ENCODE measurements at regions not wholly inside any gene's neighbourhood (a gene's known extent, or its start where the extent isn't known, plus 50 kb on each side); places are given as distances from the start of the nearest gene placed in this dataset.
"Not testable (repeated sequence)": the region's sequence is repeated elsewhere in the genome, so short reads cannot be mapped to it uniquely, and the experiment has no call there.

DNA sequence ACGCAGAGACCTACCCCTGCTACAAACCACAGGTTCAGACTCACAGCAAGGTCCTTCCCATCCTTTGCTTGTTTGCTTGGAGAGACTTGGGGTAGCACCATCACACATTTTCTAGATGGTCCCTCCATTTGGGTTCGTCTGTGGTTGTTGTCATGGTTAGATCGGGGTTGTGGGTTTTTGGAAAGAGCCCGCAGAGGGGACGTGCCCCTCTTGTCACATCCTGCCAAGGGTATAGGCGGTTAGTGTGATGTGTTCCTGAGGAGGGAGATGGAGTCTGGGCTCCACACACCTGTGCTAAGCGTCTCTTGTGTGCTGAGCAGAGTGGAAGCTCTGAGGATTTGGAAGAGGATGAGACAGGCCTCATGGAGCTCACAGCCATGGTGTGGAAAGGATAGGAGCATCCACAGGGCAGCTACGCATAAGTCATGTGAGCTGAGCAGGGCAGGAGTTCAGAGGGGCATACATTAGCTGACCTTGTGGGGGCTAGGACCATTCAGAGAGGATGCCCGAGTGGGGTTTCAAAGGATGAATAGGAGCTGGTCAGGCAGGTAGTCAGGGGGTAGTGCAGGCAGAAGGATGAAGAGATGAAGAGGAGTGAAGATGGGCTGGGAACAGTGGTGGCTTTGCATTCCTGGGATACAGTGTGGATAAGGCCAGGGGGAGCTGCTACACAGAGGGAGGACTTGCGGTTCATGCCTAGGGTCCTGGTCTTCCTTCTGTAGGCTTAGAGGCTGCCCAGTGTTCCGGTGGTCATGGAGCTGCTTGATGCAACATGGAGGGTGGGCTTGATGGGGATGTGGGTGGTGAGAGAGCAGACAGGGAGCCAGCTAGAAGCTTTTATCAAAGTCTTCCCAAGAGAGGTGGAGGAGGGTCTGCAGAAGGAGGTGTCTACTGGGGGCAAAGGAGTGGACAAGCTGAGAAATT lies 62.9 kb downstream of the ACKR3 start:
- no peak for DNase-seq (ENCODE audit: low read depth)

DNA sequence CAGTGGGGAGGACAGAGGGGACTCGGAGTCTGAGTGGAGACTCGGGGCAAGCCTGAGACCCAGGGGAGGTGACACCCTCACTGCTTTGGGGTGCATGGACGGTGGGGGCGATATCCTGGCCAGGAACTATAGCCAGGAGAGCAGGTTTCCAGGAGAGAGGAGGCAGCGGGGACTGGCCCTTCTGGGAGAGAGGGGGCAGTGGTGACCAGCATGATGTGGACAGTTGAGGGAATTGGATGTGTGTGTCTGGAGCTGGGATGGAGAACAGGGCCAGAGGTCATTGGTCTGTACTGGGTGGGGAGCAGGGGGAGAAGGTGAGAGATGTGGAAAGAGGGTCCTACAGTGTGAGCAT lies 63.6 kb downstream of the ACKR3 start:
- DNase-seq (ENCODE audit: low read depth), result no peak

DNA sequence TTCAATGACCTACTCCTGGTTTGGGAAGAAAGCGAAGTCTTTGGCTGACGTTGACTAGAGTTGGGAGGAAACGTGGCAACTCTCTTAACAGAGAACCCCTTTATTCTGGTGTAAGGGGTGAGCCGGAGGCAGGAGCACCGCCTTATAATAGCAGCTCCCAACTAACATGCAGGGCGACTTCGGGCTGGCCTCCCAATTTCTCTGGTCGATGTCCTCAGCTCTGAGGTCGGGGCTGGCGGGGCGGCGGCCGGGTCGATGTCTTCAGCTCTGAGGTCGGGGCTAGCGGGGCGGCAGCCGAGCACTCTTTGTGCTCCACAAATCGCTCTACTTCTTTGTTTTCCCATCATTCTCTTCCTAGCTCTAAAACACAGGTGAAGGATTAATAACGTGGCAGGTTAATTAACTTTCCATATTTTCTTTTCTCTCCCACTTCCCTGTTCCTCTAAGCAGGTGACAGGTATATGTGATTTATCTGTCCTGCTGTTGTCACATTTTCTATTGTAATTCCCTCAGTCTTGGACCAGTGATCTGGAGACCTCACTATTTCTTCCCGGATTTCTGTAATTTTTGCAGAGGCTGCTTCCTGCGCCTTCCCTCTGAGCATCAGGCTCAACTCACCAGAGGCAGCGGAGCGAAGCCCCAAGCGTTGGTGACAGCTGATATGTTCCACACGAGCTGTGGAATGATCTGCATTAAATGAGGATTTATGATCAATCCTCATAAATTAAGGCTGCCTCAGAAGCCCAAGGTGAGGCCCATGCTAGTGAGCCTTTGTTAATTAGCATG lies 64.3 kb downstream of the ACKR3 start:
- no peak for DNase-seq (ENCODE audit: low read depth)

DNA sequence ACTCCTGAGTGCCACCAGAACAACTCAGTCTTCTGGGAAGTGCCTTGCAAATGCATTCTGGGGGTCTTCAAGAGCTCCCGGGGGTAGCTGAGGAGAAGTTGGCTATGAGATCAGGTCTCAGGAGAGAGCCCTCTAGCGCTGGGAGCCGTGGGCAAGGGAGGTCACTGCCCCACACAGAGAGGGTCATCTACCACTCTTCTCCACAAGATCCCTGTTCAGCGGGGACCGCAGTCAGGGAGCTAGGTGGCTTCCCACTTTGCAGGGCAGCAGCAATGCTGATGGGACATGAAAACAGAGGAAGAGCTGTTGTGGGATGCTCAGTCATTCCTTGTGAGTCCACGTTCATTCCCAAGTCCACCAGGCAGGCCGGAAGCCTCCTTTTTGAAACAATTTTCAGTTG lies 66.6 kb downstream of the ACKR3 start:
- DNase-seq (ENCODE audit: low read depth), result no peak

DNA sequence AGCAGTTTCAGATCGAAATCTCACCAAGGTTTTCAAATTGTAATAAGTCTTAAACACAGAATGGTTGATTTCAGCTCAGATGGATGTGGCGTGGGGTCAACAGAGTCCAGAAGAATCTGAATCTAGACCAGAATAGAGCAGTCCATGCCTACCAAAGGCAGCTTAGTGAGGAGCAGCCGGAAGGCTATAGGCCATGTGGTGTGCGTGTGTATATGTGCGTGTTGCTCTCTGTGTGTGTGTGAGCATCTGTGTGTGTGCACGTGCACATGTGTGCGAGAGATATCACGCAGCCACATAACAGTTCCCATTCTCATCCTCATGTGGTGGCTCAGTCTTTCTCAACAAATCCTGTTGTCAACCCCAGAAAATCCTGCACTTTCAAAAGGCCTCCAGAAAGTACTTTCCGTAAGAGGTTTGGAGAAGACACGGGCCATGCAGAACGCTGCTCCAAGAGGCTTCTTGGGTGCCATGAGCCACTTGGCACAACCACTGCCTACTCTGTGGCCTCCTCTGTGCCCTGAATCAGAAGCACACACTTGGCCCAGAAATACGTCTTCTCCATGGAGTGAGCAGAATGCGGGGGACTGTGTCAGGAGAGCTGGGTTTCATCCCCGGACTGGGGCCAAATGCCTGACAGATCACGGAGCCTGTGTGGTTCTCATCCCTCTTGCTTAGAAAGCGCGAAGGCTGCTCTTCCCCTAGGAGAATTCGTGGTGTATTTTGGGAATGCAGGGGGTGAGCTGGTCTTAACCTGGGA lies 67.3 kb downstream of the ACKR3 start:
- DNase-seq (ENCODE audit: low read depth), result no peak

DNA sequence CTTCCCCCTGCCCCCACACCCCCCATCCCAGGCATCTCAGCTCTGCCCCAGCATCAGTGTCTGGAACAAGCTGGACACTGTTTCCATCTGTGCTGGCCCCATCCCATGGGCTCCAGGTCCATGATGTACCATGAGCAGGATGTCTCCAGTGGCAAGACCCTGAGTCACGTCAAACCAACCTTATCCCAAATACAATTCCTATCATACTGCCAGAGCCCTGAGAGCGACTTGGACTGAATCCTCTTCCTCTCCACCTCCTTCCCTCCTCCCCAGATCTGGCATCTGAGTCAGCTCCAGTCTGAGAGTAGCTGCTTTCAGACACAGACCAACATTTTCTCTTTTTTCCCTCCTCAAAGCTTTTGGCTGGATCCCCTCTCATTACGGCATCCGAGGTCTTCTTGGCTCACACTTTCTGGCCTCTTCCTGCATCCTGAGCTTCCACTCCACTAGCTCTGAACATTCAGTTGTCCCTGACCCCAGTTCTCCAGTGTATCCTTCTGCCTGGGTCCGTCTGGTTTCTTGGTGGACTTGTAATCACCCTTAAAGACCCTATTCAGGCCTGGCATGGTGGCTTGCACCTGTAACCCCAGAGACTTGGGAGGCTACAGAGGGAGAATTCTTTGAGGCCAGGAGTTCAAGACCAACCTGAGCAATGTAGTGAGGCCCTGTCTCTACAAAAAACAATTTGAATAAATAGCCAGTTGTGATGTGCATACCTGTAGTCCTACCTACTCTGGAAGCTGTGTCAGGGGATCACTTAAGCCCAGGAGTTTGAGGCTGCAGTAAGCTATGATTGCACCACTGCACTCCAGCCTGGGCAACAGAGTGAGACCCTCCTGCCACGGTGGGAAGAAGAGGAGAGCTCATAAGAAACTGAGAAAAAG lies 68.3 kb downstream of the ACKR3 start:
- DNase-seq (ENCODE audit: low read depth), result no peak

DNA sequence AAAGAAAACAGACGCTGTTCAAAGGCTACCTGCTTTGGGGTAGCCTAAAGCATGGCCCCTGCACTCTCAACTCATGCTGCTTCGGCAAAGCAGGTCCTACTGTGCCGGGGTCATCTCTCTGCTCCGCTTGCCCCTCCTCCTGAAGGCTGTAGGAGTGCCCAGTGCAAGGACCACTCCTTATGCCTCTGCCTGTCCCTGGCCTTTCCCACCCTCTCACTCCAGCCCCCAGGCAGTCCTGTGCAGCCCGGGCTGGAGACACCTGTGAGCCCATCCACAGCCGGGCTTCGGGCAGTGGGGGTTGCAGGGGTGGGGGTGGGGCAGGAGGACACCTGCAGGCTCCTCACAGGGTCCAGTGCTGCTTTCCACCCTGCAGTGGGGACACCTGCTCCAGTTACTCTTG lies 69.1 kb downstream of the ACKR3 start:
- DNase-seq (ENCODE audit: low read depth), result no peak

DNA sequence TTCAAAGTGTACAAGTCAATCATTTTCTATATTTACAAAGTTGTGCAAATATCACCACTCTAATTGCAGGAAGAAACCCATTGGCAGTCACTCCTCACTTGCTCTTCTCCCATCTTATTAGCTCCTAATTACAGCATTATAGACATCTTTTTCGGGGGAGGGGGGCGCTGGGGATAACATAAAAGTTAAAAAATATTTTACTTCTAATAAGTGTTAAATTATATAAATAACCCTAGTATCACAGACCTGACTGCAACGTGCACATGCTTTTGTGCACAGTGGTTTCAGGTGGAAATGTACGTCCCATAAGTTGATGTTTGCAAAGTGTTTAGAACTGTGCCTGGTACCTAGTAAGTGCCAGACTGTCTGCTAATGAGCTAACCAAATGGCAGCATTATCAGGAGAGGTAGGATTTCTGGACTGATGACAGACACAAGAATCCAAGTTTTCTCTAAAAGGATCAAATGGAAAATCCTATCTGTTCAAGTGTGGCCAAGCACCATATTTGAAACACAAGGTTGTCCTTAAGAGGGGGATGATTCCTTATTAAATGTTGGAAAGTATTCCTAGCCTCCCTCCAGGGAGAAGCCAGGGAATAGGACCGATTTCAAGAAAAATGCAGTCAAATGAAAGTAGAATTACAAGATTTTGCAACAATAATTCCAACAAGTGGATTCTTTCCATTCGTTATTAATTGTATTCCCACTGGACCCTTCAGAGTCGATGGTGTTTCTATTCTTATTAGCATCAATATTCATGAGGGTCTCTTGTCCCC lies 70.0 kb downstream of the ACKR3 start:
- DNase-seq (ENCODE audit: low read depth), result no peak

DNA sequence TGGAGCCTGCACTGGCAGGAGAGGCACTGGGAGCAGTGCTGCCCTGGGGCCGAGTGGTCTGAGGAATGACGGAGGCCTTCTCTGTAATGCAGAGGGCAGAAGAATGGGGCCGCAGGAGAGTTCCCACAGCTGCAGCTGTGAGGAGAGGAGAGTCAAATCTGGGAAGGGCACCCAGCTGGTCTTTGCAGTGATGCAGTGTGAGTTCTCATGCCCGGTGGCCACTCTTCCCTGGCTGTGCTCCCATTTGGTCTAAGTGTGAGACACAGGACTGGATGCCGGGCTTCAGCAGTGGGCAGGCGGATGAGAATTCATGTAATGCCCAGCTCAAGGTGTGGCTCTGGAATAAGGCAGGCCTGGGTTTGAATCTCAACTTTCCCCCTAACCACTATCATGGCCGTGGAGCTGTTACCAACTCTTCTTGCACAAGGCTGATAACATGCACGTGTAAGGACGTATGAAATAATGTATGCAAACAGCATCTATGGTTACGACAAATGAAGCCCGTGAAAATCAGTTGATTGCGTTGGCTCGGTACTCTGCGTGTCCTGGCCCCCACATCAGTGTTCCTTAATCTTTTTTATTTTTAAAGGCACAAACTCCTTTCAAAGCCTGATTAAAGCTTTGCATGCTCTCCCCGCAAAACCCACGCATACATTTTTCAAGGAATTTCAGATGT lies 71.6 kb downstream of the ACKR3 start:
- no peak for DNase-seq (ENCODE audit: low read depth)

DNA sequence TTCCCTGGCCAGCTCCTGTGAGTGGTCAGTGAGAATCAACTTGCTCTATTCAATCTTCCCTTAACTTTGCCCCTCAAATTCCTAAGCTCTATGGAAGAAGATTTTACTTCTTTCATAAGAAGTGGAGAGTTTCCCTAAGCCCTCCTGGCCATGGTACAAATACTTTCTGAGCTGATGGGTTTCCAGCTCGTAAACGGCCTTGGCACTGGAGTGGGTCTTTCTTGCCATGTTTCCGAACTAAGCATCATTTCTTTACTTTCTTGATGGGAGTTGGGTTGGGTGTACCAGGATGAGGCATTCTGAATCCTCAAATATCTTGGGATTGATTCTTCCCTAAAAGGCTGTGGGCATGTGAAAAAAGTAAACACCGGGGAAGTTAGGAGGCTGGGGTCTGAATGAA lies 72.5 kb downstream of the ACKR3 start:
- no peak for DNase-seq (ENCODE audit: low read depth)

DNA sequence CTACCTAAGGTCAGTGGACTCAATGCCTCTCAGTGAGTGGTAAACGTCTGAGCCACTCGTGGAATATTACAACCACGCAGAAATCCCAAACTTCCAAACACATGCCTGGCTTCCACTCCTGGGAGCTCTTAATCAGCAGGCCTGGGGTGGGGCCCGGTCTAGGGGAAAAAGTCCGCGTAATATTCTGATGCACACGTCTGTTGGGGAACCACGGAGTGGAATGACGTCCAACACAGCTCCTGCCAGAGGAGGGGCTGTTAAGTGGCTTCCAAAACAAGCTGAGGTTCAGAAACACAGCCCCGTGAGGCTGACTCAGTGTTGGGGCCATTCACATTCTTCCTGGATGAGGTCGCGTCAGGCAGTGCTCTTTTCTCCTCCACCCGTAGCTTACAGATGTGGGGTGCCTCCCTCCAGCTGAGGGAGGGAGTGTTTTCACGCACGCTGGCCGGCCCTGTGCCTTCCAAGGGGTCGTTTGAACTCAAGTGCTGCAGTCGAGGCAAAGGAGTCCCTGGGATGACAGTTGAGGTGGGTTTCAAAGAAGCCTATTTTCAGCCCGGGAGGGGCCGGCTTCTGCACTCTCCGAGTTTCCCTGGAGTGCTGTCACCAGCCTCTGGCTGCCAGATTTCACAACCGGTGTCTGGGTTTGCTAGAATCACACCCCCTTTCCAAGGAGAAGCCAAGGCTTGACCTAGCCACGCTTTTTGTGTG lies 73.1 kb downstream of the ACKR3 start:
- peak; percentile 94 for DNase-seq (ENCODE audit: low read depth)

DNA sequence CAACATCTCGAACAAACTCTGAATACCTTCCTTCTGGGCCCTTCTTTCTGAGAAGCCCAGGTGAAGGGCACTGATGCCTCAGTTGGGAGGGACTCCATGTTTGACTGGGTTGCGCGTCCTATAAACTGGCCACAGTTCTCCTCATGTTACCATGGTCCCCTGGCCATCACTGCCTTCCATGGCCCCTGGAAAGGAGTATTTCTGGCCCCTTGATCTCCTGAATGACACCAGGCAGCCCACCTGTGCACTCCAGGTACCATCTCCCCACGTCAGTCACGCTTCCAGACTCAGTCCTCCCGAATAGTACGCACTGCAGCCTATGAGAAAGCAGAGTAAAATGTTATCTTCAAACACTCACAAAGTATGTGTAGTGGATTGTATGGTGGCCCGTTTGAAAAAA lies 73.9 kb downstream of the ACKR3 start:
- no peak for DNase-seq (ENCODE audit: low read depth)

DNA sequence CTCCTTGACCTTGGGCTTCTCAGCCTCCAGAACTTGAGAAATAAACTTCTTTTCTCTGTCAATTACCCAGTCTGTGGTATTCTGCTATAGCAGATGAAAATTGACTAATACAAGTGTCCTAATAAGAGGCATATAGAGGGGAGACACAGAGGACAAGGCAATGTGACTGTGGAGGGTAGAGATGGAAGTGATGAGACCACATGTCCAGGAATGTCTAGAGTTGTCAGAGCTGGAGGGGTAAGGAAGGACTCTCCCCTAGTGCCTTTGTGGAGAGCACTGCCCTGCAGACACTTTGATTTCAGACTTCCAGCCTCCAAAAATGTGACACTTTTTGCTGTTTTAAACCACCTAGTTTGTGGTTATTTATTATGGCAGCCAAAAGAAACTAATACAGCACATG lies 74.4 kb downstream of the ACKR3 start:
- DNase-seq (ENCODE audit: low read depth), result no peak

DNA sequence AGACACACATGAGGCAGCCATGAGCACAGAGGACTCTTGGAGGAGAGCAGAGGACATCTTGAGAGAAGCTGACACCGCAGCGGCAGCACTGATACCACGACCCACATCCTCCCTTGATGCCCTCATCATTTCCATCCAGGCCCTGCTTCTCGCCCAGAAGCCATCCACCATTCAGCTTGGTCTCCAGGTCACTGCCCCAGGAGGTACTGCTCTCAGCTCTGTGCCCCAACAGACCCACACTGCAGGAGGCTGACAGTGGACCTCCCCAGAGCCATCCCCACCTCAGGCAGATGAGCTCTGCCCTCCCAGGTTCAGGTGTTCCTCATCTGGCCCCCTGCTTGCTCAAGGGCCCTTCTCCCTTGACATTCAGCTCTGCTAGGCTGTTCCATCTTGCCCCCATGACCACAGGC lies 74.9 kb downstream of the ACKR3 start:
- DNase-seq (ENCODE audit: low read depth), result no peak

DNA sequence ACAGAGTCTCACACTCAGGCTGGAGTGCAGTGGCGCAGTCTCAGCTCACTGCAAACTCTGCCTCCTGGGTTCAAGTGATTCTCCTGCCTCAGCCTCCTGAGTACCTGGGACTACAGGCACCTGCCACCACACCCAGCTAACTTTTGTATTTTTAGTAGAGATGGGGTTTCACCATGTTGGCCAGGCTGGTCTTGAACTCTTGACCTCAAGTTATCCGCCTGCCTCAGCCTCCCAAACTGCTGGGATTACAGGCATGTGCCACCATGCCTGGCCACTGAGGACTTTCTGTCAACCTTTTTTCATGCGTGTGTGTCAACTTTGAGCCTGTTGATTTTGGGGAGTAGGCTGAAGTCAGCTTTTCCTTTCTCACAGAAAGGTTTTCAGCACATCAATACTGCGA lies 75.5 kb downstream of the ACKR3 start:
- DNase-seq (ENCODE audit: low read depth), result not testable (repeated sequence)

DNA sequence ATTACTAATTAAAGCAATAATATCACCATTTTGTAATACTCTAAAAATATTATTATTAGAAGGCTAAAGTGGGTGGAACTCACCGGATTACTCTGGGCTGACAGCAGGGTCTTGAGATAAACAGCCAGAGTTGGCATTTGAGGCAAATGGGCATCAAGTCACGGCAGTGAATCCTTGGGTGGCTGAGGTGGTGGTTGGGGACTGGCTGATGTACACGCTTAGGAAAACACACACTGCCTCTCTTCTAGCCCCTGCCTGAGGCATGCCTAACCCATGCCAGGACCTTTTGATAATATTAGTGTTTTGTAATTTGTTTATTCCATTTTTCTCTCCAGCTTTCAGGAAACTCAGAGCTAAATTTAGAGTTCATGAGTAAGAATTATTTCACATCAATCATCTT lies 76.8 kb downstream of the ACKR3 start:
- no peak for DNase-seq (ENCODE audit: low read depth)

DNA sequence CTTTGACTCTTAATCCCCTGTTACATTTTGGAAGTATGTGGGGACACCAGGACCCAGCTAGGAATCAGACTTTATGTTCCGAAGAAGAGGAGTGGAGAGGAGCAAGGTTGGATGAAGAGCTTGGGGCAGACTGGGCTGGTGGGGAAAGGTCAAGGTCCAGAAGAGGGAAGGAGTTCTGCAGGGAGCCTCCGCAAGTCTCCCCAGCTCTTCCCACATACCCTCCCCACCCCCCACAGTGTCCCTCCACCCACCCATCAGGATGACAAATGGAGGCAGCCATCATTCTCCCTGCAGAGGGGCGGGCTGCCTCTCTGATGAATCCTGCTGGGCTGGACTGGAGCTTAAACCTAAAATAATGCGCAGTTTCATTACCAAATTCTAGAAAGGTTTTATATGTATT lies 77.2 kb downstream of the ACKR3 start:
- DNase-seq (ENCODE audit: low read depth), result no peak

DNA sequence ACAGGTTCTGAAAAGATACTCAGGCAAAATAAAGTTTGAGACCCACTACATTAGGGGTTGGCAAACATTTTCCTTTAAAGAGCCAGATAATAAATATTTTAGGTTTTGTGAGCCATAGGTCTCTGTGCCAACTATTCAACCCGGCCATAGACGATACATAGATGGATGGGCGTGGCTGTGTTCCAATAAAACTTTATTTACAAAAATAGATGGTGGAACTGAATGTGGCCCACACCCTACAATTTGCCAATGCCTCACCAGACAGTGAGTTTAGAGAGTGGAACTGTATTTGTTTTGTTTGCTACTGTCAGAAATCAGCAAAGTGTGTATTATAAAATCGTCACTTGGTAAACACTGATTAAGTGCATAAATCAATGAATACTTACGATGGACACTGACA lies 78.0 kb downstream of the ACKR3 start:
- DNase-seq (ENCODE audit: low read depth), result no peak

DNA sequence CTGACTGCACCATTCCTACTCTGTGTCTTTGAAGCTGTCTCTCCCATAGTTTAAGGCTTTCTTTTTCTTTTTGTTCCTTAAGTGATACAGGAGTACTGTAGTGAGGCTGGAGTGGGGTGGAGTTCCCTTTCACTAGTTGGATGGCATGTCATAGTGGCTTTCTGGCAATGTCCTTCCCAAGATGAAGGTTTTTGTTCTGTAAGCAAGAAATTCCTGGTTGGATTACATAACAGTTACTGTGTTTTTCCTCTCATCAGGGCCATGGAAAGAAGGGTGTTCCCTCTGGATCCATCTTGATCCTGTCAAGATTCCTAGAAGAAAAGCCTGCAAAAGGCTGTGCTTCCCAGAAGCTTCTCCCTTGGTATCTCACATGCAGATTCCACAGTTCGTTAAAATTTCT lies 84.2 kb downstream of the ACKR3 start:
- no peak for DNase-seq (ENCODE audit: low read depth)

DNA sequence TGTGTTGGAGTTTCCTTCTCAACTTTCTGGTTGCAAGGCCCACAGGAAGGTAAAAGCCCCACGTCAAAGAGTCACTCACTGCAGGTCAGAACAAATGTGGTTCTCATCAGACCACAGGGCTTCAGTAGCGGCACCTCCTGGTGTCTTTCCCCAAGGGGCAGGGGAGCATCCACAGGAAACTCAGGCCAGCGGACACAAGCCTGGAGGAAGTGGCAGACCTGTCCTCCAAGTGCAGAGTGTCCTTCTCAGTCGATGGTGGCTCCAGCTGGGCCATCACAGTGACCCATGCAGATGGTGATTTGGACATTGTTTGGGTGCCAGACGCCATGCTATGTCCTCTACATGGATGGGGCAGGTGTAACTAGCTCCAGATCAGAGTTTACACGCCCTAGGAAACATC lies 84.9 kb downstream of the ACKR3 start:
- no peak for DNase-seq (ENCODE audit: low read depth)
